ENCODE measurements at regions not wholly inside any gene's neighbourhood (a gene's known extent, or its start where the extent isn't known, plus 50 kb on each side); places are given as distances from the start of the nearest gene placed in this dataset.
"Not testable (repeated sequence)": the region's sequence is repeated elsewhere in the genome, so short reads cannot be mapped to it uniquely, and the experiment has no call there.

DNA sequence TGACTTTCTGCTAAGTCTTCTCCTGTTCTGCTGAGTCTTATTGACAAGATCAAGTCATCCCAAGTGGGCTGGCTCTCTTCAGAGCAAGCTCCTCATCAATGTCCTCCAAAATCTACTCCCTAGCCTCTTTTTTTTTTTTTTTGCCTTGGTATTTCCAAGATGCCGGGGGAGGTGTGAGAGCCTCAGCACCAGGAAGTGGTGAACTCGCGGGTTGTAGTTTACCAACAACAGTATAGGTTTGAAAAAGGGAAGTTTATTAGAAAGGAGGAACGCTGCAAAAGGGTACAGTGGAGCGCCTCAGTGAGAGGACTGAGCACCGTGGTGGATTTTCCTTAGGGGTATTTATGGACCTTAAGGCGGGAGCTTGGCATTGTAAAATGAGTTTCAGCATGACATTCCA is 94.3 kb upstream of the SGO1 start:
- no peaks in the 10 kb centered on the region for H4K20me1 ChIP-seq (ENCODE audit: control insufficient read depth, insufficient read depth)
- H3K27me3 ChIP-seq (replicated peaks in 1 of 2; ENCODE audit: control insufficient read depth in 2 of 2, insufficient read depth in 2 of 2, low read length in 1 of 2): no peaks in the 10 kb centered on the region
- no peak for FAIRE-seq
- peak; percentile 36; the same call in 1 of the 3 replicates for ATAC-seq
- ChIA-PET SMC1A (ENCODE audit: uncharacterized antibody, unreplicated experiment) (no interaction called here), RAD21 (ENCODE audit: unreplicated experiment) (no interaction called here), POLR2A (no interaction called here), CTCF (no interaction called here)
- in situ Hi-C loops (cut with MboI) (no loop called here), intact Hi-C loops (cut with micrococcal nuclease; ENCODE audit: unreplicated experiment) (no loop called here)
- H3K4me1 ChIP-seq (ENCODE audit: control insufficient read depth, insufficient read depth, low read length): no peaks in the 10 kb centered on the region
- H3K4me3 ChIP-seq: no peak overlapping the region
- no peaks in the 10 kb centered on the region; the same call in 2 of the 3 replicates for H3K9me3 ChIP-seq (replicated peaks; ENCODE audit: control insufficient read depth, insufficient read depth, low read length)
- BruUV-seq (replicated peaks): no TSS peak
- 2% methylated on average over 7 of the region's 7 CpGs for WGBS (ENCODE audit: insufficient coverage, insufficient replicate concordance, low lambda C conversion rate, missing lambda C conversion rate)
- no peak overlapping the region for H2AFZ ChIP-seq (ENCODE audit: control insufficient read depth, low read depth, low read length)
- TF ChIP-seq BCL11A (IDR thresholded peaks at IDR 0.05; ENCODE audit: low read depth, low read length) (no peak), MEF2B (IDR thresholded peaks at IDR 0.05; ENCODE audit: partially characterized antibody, poor library complexity, severe bottlenecking) (no peak), MXI1 (IDR thresholded peaks at IDR 0.05; ENCODE audit: low read depth, low read length) (no peak)
- no peak overlapping the region for H3K27ac ChIP-seq (ENCODE audit: control insufficient read depth, insufficient read depth)
- no peak overlapping the region for H3K4me2 ChIP-seq (ENCODE audit: control insufficient read depth, insufficient read depth)
- H3K36me3 ChIP-seq (ENCODE audit: control insufficient read depth in 2 of 2, insufficient read depth in 2 of 2, low read length in 1 of 2): no peaks in the 10 kb centered on the region
- H3K79me2 ChIP-seq (ENCODE audit: control insufficient read depth, insufficient read depth, low read length): no peaks in the 10 kb centered on the region
- no peak overlapping the region for H3K9ac ChIP-seq (ENCODE audit: control insufficient read depth, insufficient read depth, low read length)
- no peak for DNase-seq (ENCODE audit: low read depth, low spot score)

- H3K79me2 ChIP-seq (ENCODE audit: control insufficient read depth, insufficient read depth, low read length); SMC1A ChIA-PET (ENCODE audit: uncharacterized antibody, unreplicated experiment); H3K4me2 ChIP-seq (ENCODE audit: control insufficient read depth, insufficient read depth); DNase-seq (ENCODE audit: low read depth, low spot score); ATAC-seq; RAD21 ChIA-PET (ENCODE audit: unreplicated experiment); H3K9ac ChIP-seq (ENCODE audit: control insufficient read depth, insufficient read depth, low read length); H4K20me1 ChIP-seq (ENCODE audit: control insufficient read depth, insufficient read depth); BruUV-seq (replicated peaks); H3K27ac ChIP-seq (ENCODE audit: control insufficient read depth, insufficient read depth); H3K27me3 ChIP-seq (replicated peaks in 1 of 2; ENCODE audit: control insufficient read depth in 2 of 2, insufficient read depth in 2 of 2, low read length in 1 of 2); POLR2A ChIA-PET; H3K9me3 ChIP-seq (replicated peaks; ENCODE audit: control insufficient read depth, insufficient read depth, low read length); H3K4me1 ChIP-seq (ENCODE audit: control insufficient read depth, insufficient read depth, low read length); FAIRE-seq; H2AFZ ChIP-seq (ENCODE audit: control insufficient read depth, low read depth, low read length); H3K36me3 ChIP-seq (ENCODE audit: control insufficient read depth in 2 of 2, insufficient read depth in 2 of 2, low read length in 1 of 2); intact Hi-C loops (cut with micrococcal nuclease; ENCODE audit: unreplicated experiment); H3K4me3 ChIP-seq; in situ Hi-C loops (cut with MboI): not testable (repeated sequence)
- CTCF ChIA-PET: interaction anchor here (0.7 kb wide), 1 partner anchor 53 kb away, joined by 3 read pairs; no protein-coding TSS in a partner anchor
- WGBS (ENCODE audit: insufficient coverage, insufficient replicate concordance, low lambda C conversion rate, missing lambda C conversion rate): 61% methylated on average over 4 of the region's 4 CpGs
Observed at GRCh38 chr3:20265977-20266376, 80.0 kb upstream of the SGO1 start.
